Keratinocyte (primary cell): ENCODE measurements at regions not wholly inside any gene's neighbourhood (a gene's known extent, or its start where the extent isn't known, plus 50 kb on each side); places are given as distances from the start of the nearest gene placed in this dataset.
"Not testable (repeated sequence)": the region's sequence is repeated elsewhere in the genome, so short reads cannot be mapped to it uniquely, and the experiment has no call there.

Experiments
- DNase-seq: peaks from one replicate; pipeline ENCODE4 v3.0.0-alpha.2; 2011; ENCODE audit warnings: low read depth, missing footprints, low spot score
- FAIRE-seq: peaks from 2 replicates; lab custom pipeline; 2011; peaks lifted over from hg19 to GRCh38; lab: Jason Lieb, UNC
- H2AFZ ChIP-seq: 2 replicates; pipeline ENCODE4 v1.6.0; 2012; ENCODE audit warnings: low read length, control low read depth, inconsistent platforms; ENCODE audit not compliant: control insufficient read depth
- H3K27ac ChIP-seq: 2 replicates; pipeline ENCODE4 v1.5.1; 2011; ENCODE audit warnings: low read length; ENCODE audit not compliant: control insufficient read depth, insufficient read depth
- H3K27me3 ChIP-seq: 3 replicates; pipeline ENCODE4 v1.6.0; 2011; ENCODE audit warnings: low read length; ENCODE audit not compliant: control insufficient read depth, insufficient read depth; ENCODE audit errors: extremely low read depth
- H3K36me3 ChIP-seq, 2 experiments: 2 replicates in 1 of 2; 3 replicates in 1 of 2; pipeline ENCODE4 v1.5.1; 2011; ENCODE audit warnings: low read length in 2 of 2, mild to moderate bottlenecking in 1 of 2; ENCODE audit not compliant: control insufficient read depth in 2 of 2, insufficient read depth in 2 of 2; ENCODE audit errors: extremely low read depth in 1 of 2
- H3K4me1 ChIP-seq: 3 replicates; pipeline ENCODE4 v1.5.1; 2011; ENCODE audit warnings: low read length; ENCODE audit not compliant: control insufficient read depth, insufficient read depth; ENCODE audit errors: extremely low read depth
- H3K4me2 ChIP-seq: 3 replicates; pipeline ENCODE4 v1.6.0; 2011; ENCODE audit warnings: low read depth, low read length; ENCODE audit not compliant: control insufficient read depth, insufficient read depth; ENCODE audit errors: extremely low read depth
- H3K4me3 ChIP-seq, 3 experiments: fragments of 200-600 bp in 1 of 3; sonication (generic) in 1 of 3; 2 replicates in 2 of 3; 3 replicates in 1 of 3; pipeline ENCODE4 v1.5.1; 2011 to 2016; ENCODE audit warnings: low read length in 3 of 3, mild to moderate bottlenecking in 3 of 3, control low read depth in 2 of 3, inconsistent platforms in 1 of 3, low read depth in 1 of 3, mixed read lengths in 1 of 3, mixed run types in 1 of 3, moderate library complexity in 1 of 3; ENCODE audit not compliant: control insufficient read depth in 2 of 3, insufficient read depth in 2 of 3; ENCODE audit errors: extremely low read depth in 1 of 3
- H3K79me2 ChIP-seq: 2 replicates; pipeline ENCODE4 v1.6.0; 2012; ENCODE audit warnings: low read length; ENCODE audit not compliant: control insufficient read depth, insufficient read depth
- H3K9ac ChIP-seq: 3 replicates; pipeline ENCODE4 v1.6.0; 2011; ENCODE audit warnings: low read length; ENCODE audit not compliant: control insufficient read depth, insufficient read depth; ENCODE audit errors: extremely low read depth
- H3K9me1 ChIP-seq: 3 replicates; pipeline ENCODE4 v1.6.0; 2011; ENCODE audit warnings: low read length; ENCODE audit not compliant: control insufficient read depth, insufficient read depth; ENCODE audit errors: extremely low read depth
- H3K9me3 ChIP-seq: 2 replicates; pipeline ENCODE4 v1.5.1; 2012; ENCODE audit warnings: low read depth, low read length; ENCODE audit not compliant: control insufficient read depth
- H4K20me1 ChIP-seq: 3 replicates; pipeline ENCODE4 v1.6.0; 2011; ENCODE audit warnings: low read length; ENCODE audit not compliant: control insufficient read depth, insufficient read depth; ENCODE audit errors: extremely low read depth
- EZH2 ChIP-seq: IDR thresholded peaks from one replicate; pipeline ENCODE4 v1.6.1; 2012; ENCODE audit warnings: inconsistent platforms, mild to moderate bottlenecking, low read length, moderate library complexity
- dilution Hi-C: fragments of 300-500 bp; cut with MboI; formaldehyde crosslinking; loops from one replicate; pipeline ENCODE4 v1.7.0; 2020; ENCODE audit warnings: low sequenced_read_pairs; ENCODE audit not compliant: extremely low pct_ligation_motif_present
- TF ChIP-seq, protein P1 (sequence below), 3 experiments: IDR thresholded peaks in 1 of 3; conservative IDR thresholded peaks in 1 of 3; optimal IDR thresholded peaks in 1 of 3; 2 replicates in 2 of 3; 3 replicates in 1 of 3; pipeline versions ENCODE3 to v1.5.1; 2011; ENCODE audit warnings: low read length in 3 of 3, mild to moderate bottlenecking in 3 of 3, moderate library complexity in 2 of 3, control low read depth in 1 of 3, inconsistent platforms in 1 of 3; ENCODE audit not compliant: insufficient read depth in 2 of 3; ENCODE audit errors: extremely low read depth in 1 of 3

DNA sequence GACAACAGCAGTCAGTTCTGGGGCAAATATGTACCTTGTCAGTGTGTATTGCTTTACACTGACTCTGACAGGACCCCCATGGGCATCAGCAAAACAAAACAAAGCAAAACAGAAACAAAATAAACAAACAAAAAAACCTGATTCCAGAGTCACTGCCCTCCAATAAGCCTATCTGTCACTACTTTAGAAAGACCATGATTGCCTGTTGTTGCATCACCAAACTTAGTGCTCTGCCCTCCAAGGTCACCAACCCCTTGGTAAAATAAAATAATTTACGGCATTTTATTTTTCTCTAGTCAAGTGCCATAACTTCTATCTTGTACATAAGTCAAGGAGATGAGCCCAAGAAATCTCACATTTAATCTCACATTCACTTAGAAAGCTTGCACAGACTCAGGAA lies 120.9 kb upstream of the ADAMTS3 start:
- Histone ChIP-seq H3K79me2 (no peaks in the 10 kb centered on the region), H4K20me1 (no peaks in the 10 kb centered on the region), H3K4me1 (no peaks in the 10 kb centered on the region), H3K36me3 (no peaks in the 10 kb centered on the region), H3K9me3 (no peaks in the 10 kb centered on the region), H3K4me3 (no peak overlapping the region), H3K27ac (no peak overlapping the region), H3K9ac (no peak overlapping the region), H2AFZ (no peak overlapping the region), H3K27me3 (no peaks in the 10 kb centered on the region), H3K4me2 (no peak overlapping the region), H3K9me1 (no peaks in the 10 kb centered on the region)
- FAIRE-seq (no peak), DNase-seq (no peak)
- TF ChIP-seq, protein P1, sequence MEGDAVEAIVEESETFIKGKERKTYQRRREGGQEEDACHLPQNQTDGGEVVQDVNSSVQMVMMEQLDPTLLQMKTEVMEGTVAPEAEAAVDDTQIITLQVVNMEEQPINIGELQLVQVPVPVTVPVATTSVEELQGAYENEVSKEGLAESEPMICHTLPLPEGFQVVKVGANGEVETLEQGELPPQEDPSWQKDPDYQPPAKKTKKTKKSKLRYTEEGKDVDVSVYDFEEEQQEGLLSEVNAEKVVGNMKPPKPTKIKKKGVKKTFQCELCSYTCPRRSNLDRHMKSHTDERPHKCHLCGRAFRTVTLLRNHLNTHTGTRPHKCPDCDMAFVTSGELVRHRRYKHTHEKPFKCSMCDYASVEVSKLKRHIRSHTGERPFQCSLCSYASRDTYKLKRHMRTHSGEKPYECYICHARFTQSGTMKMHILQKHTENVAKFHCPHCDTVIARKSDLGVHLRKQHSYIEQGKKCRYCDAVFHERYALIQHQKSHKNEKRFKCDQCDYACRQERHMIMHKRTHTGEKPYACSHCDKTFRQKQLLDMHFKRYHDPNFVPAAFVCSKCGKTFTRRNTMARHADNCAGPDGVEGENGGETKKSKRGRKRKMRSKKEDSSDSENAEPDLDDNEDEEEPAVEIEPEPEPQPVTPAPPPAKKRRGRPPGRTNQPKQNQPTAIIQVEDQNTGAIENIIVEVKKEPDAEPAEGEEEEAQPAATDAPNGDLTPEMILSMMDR (optimal IDR thresholded peaks at IDR 0.05 in 1 of 3, IDR thresholded peaks at IDR 0.05 in 1 of 3, conservative IDR thresholded peaks at IDR 0.05 in 1 of 3; ENCODE audit: extremely low read depth in 1 of 3, insufficient read depth in 2 of 3, low read length in 3 of 3): no peak
- dilution Hi-C loops: no loop called here

DNA sequence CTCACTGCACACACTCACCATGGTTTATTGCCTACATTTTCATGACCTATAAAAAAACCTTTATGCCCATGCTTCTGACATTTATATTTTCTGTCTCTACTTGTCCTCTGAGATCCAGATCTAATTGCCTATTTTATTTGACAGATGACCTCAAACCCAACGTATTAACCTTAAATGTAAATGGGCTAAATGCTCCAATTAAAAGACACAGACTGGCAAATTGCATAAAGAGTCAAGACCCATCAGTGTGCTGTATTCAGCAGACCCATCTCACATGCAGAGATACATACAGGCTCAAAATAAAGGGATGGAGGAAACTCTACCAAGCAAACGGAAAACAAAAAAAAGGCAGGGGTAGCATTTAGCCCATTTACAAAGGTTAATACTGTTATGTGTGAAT lies 117.4 kb upstream of the ADAMTS3 start:
- H3K4me1 ChIP-seq, H2AFZ ChIP-seq, dilution Hi-C loops, H3K9me1 ChIP-seq, DNase-seq, H3K9ac ChIP-seq, H3K79me2 ChIP-seq, FAIRE-seq, H3K9me3 ChIP-seq, H3K36me3 ChIP-seq, H4K20me1 ChIP-seq, H3K27ac ChIP-seq, H3K27me3 ChIP-seq, H3K4me2 ChIP-seq, H3K4me3 ChIP-seq: not testable (repeated sequence)

DNA sequence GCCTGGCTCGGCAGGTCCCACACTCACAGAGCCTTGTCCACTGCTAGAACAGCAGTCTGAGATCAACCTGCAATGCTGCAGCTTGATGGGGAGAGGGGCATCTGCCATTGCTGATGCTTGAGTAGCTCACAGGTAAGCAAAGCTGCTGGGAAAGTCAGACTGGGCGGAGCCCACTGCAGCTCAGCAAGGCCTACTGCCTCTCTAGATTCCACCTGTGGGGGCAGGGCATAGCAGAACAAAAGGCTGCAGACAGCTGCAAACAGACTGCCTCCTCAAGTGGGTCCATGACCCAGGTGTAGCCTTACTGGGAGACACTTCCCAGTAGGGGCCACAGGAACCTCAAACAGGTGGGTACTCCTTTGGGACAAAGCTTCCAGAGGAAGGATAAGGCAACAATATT lies 110.6 kb upstream of the ADAMTS3 start:
- dilution Hi-C loops: no loop called here

More for the DNA sequence above, 110.6 kb upstream of the ADAMTS3 start:
- Histone ChIP-seq H2AFZ (no peak overlapping the region), H3K9me1 (no peaks in the 10 kb centered on the region), H3K79me2 (no peaks in the 10 kb centered on the region), H3K27me3 (no peaks in the 10 kb centered on the region), H3K9me3 (no peaks in the 10 kb centered on the region), H3K27ac (no peak overlapping the region), H3K4me1 (no peaks in the 10 kb centered on the region), H3K4me2 (no peak overlapping the region), H3K9ac (no peak overlapping the region), H3K36me3 (no peaks in the 10 kb centered on the region), H4K20me1 (no peaks in the 10 kb centered on the region), H3K4me3 (no peak overlapping the region)
- TF ChIP-seq, protein P1 (optimal IDR thresholded peaks at IDR 0.05 in 1 of 3, IDR thresholded peaks at IDR 0.05 in 1 of 3, conservative IDR thresholded peaks at IDR 0.05 in 1 of 3; ENCODE audit: extremely low read depth in 1 of 3, insufficient read depth in 2 of 3, low read length in 3 of 3): no peak
- no peak for TF ChIP-seq EZH2
- FAIRE-seq (no peak), DNase-seq (no peak)
